ENCODE measurements at regions not wholly inside any gene's neighbourhood (a gene's known extent, or its start where the extent isn't known, plus 50 kb on each side); places are given as distances from the start of the nearest gene placed in this dataset.
A peak's percentile ranks its signal among the peaks of the same experiment; 100 is the strongest.

DNA sequence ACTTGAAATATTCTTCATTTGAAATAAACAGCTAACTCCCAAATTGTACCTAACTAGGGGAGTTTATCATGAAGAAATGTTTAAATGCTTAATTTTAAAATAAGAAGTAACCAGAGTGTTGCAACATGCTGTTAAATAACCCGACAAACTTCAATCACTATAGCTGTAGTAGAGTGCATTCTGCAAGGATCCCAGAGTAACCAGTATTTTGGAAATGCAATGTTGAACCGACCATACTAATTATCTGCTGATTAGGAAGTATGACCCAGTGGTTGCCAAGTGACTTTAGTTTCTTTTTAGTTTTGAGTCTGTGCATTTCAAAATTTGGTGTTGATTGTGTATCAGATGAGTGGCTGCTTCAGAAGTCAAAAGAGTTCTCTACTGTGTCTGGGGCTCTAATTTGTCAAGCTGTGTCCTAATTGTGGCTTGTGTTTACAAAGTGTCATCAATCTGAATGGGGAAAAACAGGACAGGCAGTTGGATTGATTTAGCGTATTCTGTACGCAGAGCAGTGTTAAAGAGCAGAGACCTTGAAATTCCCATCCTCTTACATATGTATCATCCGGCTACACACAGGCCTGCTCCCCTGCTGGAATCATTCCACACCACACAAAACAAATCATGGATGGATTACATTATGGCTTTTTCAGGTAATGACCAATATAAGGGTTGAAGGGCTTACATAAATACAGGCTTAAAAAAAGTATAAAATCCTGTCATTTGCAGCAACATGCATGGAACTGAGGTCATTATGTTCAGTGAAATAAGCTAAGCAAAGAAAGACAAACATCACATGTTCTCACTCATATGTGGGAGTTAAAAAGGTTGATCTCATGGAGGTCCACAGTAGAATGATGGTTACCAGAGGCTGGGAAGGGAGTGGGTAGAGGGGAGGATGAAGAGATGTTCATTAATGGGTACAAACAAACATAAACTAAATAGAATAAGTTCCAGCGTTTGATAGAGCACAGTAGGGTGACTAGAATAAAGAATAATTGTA, 351.5 kb downstream of the KLF12 start:
- peak; percentile 54 for DNase-seq

DNA sequence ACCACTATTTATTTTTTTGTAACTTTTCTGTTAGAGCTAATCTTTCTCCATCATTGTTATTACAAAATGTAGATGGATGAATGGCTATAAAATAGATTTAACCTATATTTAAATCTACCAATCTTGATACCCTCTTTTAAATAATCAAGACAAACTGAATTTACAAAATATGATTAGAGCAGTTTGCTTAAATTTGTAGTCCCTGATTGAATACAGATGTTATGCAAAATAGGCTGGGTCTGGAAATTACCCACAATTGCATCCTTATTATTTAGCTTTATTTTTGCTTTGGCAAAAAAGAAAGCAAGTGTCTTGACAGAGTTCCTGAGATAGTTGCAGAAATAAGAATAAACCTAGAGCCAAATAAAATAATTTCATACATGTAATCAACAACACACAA, 352.8 kb downstream of the KLF12 start:
- no peak for DNase-seq

DNA sequence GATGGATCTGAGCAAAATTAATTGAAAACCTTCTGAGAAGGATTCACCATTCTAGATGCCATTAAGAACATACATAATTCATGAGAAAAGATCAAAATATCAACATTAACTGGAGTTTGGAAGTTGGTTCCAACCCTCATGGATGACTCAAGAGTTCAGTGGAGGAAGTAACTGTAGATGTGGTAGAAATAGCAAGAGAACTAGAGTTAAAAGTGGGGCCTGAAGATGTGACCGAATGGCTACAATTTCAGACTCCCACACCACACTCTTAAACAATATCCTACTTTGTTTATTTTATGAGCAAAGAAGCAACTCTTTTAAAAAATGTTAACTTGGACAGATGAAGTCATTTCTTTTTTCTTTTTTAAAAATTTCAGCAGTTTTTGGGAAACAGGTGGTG, 354.3 kb downstream of the KLF12 start:
- DNase-seq: no peak

DNA sequence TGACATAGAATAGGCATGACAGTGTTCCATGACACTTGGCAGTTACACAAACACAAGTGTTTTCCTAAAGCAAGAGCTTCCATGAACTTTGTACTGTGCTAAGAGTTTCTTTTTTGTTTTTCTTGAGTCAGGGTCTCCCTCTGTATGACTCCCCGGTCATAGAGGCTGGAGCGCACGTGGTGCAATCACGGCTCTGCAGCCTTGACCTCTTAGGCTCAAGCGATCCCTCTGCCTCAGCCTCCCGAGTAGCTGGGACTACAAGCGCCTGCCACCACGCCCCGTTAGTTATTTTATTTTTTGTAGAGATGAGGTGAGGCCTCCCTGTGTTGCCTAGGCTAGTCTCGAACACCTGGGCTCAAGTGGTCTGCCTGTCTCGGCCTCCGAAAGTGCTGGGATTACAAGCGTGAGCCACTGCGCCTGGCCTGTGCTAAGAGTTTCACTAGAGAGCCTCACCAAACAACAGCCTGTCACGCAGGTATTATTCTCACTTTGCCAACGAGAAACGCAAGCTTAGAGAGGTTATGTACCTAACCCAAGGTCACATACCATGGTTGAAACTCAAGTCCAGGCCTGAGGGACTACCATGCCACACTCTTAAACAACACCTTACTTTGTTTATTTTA, 355.9 kb downstream of the KLF12 start:
- no peak for DNase-seq

DNA sequence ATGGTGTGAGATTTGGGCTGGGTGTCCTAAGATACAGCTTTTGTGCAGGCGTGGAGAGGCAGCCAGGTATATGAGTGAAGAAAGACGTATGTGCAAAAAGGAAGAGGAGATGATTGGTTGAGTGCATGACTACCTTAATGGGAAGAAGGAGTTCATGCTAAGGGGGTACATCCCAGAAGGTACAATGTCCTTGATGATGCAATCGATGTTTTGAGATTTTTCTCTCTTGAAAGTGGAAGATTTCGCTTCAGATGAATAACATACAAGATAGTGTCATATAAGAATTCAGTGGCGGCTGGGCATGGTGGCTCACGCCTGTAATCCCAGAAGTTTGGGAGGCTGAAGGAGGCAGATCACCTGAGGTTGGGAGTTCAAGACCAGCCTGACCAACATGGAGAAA, 357.1 kb downstream of the KLF12 start:
- DNase-seq: no peak

DNA sequence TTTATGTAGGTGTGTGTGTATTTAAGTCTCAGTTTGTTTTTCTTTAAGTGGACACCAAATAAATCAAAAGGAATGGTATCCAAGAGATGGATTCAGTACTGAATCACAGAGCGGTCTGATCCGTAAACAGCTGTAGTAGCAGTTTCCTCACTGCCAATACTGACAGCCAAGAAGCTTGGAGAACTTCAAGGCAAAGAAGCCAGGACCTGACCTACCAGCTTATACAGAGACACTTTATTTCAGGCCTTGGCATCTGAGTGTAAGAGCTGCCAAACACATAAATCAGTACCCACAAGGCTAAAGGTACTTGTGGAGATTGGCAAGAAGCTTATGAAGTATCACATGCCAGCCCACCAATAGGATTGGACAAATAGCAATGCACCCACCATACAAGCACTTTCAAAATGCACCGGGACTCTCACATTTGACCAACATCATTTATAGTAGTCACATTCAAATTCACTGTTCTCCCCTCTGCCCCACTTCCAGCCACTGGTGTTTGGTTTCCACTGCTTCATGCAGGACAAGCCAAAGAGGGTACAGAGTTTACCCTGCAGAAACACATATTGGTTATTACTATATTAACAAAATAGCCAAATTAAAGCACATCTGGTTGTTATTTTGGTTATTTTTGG, 357.9 kb downstream of the KLF12 start:
- no peak for DNase-seq

DNA sequence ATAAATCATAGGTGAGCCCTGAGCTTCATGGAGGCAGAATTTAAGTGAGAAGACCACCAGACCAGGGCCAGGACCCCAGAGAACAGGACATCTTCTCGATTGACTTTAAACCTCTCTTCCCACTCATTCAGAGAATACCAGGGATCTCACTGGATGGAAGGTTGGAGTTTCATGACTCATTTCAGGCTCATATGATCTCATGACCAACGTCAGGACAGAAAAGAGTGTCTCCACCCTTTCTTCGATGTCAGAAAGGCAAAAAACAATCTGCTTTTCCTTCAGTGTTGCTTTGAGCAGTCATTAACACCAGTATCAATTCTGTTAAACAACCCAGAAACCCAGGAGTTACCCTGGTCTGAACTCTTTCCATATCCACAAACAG, 361.0 kb downstream of the KLF12 start:
- no peak for DNase-seq

DNA sequence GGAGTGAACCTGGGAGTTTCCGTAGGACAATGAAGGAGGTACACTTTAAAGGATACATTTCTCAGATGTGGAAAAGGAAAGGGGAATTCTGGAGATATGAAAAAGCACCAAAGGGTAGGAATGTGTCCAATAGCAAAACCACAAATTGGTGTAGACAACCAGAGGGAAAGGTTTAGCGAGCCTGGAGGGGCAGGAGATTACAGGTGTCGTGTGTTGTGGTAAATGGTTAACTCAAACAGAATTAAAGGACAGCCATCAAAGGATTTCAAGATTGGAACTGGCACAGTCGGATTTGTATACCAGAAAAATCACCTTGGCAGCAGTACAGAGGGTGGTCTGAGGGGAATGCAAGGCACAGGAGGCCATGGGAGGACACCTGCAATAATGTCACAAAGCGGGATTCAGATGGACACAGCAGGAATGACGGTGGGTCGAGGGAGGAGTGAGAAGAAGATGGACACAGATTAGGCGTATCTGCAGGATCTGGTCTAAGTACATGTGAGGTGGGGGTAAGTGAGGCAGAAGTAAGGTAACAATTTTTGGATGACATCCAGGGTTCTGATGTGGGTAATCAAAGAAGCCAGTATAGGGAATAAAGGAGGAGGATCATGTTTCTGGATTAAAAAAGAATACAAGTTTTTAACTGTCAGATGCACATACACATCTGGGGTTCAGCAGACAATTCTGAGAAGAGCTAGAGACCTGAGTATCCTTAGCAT, 361.6 kb downstream of the KLF12 start:
- no peak for DNase-seq

DNA sequence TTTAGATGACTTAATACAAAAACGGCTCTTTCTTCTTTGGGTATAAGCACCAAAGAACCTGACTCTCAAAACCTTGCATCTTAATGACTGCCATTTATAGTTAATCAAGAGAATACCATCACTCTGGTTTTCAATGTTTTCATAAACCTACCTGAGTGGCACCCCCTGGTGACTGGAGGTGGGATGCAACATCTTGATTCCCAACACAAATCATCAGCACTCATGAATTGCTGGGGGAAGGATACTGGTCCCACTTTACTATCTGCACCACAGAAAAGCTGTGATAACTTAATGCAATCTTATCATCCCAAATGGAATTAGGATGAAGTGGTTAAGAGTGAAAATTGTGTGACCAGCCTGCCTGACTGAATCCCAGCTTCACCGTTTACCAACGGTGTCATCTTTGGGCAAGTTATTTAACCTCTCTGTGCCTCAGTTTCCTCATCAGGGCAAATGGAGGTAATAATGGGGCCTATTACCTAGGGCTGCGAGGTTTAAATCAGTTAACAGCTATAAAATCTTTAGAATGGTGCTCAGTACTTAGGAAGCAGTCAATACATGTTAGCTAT, 366.4 kb downstream of the KLF12 start:
- DNase-seq: no peak

DNA sequence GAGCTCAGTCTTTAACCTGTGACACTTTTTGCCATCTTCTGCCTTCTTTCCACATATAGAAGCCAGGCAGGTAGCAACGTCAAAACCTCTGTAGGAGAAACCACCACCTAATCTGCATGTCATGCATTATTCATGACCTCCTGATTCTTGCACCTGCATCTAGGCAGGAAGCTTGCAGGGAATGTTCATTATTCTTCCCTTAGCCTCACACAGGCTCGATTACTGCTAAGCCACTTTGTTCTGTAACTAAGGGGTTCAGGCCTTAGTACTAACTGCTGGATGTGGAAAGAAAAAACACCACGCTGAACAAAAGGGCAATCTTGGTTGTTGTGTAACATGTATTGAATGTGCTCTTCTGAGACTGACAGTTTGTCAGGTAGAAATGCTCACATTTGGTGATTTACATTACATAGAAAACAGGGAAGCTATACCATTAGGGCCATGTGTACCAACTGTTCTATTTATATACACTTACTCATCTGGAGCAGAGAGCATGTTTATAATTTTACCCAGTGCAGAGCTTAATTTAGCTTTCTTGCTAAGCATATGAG, 366.9 kb downstream of the KLF12 start:
- DNase-seq: no peak

DNA sequence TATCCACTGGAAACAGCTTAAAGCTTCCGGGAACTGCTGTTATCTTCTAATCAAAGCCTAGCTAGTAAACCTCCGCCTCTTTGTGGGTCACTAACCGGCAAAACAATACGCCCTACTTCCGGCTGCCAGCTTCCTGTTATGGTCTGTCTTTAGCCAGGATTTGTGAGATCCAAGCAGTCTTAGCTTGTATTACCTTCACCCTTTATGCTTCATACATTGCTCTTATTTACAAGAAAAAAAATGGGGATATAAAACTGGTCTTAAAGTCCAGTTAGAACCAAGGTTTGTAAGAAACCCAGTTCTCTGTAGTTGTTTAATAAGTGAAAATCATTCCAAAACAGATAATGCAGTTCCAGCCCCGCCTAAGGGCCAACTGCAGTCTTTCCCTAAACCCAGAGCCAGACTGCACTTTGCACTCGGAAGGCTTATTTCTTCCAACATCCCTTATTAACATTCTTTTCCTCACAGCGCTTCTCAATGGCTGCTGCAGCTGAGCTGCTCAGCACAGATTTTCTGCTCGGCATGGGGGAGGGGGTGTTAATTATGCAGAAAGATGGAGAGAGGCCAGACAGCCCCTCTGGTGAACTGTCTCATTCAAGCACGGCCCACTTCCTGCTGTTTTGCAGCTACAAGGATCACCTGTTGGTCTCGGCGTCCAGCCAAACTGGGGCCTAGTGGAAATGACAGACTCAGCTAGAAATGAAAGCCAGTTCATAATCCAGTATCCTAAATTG, 368.4 kb downstream of the KLF12 start:
- DNase-seq: peak; percentile 88

DNA sequence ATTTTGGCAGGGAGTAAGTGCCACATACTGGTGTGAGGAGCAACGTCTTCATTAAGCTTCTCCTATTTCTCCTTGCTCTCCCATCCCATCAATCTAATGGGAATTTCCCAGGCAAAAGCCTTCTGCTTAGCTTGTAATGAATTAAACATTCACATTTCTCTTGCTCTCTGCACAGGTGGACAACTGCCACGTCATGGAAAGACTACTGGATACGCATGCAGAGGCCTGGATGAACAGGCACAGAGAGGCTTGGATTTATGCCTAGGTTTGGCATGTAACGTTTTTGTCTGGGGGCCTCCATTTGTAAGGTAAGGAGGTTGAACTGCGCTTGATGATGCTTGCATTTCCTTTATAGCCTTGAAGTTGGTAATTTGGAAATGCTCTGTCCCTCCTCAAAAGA, 374.8 kb downstream of the KLF12 start:
- DNase-seq: no peak

DNA sequence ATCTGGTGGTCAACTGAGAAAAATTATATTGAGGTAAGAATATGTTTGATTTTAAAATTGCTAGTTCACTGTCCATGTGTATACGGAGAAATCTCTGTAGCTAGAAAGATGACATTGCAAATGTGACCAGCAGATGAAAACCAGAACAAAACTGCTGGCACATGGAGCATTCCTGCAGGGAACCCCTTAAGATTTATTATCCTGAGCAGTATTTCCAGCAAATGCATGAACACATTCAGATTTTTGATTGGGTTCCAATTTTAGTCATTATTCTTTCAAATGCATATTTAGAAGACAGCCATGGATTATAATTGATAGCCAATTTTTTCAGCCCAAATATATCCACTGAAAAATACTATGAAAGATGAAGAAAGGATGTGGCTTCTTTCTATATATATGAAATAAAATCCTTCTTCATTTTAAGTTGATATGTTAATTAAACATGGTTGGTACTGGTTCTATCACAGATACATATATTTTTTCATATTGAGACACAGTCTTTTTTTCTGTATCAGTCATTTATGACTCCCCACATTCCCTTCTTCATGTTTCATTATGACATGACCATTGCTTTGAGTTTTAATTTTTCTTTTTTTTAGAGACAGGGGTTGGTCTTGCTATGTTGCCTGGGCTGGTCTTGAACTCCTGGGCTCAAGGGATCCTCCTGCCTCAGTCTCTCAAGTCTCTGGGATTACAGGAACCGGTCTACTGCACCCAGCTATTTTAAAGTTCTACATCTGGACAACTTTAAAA, 376.5 kb downstream of the KLF12 start:
- peak; percentile 84 for DNase-seq

DNA sequence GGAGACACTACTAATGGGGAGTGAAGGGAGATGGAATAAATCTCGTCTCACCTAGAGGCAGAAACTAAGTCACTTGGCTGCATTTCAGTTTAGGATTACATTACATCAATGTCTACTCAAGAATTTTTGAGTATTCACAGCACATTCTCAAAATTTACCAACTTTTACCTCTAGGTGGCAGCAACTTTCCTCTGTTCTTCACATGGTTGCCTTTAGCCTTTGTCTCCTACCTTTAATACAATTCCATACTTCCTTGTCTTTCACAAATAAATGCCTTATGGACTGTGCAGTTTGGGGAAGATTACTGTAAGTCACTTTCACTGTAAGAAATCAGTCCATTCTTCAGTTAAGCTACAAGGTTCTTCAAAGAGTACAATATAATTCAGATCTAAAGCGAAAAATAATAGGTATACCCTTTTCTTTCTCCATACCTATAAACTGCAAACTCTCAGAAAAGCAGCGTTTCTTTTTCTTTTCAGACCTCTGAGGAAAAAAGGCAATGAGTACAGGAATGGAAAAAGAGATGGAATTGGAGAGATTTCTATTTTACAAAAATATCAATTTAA, 379.4 kb downstream of the KLF12 start:
- DNase-seq: peak; percentile 77

DNA sequence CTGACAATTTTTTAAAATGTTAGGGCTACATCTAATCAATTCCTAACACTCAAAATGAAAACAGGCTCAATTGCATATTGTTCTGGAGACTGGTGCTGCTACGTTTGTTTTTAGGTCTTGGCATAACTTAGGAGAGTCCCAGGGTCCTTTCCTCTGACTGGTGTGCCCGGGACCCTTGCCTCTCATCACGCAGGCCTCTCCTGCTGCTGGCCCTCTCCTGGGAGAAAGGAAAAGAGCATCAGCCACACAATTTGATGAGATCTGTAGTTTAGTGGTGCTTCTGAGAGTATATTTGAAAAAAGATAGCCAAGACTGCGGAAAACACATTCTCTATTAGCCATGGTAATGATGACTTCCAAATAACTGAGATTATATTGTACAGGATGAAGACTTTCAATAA, 380.0 kb downstream of the KLF12 start:
- DNase-seq: no peak

DNA sequence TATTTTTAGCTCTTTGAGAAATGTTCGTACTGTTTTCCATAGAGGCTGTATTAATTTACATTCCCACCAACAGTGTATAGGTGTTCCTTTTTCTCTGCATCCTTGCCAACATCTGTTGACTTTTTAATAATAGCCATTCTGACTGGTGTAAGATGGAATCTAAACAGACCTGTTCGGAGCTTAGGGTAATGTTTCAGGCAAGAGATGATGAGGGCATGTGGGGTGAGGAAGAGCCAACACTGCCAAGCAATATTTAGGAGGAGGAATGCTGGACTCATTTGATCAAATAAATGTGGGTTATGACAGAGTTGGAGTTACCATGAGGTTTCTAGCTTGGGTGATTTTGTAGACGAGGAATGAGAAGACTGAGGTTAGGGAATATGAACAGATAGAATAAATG, 382.9 kb downstream of the KLF12 start:
- DNase-seq: no peak

DNA sequence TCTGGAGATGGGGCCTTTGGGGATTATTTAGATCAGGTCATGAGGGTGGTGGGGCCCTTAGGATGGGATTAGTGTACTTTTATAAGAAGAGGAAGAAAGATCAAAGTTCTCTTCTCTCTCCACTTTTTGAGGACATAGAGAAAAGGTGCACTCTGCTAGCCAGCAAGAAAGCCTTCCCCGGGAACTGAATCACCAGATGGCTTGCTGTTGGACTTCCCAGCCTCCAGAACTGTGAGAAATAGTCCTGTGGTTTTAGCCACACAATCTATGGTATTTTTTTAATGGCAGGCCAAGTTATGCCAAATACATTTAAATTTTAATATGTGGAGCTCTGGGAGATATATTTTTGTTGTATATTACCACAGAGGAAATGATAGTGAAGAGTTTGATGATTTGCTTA, 385.8 kb downstream of the KLF12 start:
- no peak for DNase-seq

DNA sequence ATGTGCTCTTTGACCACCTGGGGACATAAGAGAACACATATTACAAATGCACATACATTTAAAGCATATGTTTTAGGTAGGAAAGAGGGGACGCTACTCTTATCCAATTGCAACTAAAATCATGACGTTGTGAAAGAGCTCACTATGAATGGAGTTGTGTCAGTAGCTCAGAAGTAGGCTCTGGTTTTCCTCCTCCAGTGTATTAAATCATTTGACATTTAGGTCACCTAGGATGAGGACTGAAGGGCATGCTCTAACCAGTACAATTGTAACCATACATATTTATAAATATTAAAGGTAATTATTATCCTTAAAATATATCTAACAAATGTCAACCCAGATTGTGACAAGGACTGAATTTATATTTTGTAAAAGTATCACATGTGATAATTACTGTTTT, 389.0 kb downstream of the KLF12 start:
- DNase-seq: no peak

DNA sequence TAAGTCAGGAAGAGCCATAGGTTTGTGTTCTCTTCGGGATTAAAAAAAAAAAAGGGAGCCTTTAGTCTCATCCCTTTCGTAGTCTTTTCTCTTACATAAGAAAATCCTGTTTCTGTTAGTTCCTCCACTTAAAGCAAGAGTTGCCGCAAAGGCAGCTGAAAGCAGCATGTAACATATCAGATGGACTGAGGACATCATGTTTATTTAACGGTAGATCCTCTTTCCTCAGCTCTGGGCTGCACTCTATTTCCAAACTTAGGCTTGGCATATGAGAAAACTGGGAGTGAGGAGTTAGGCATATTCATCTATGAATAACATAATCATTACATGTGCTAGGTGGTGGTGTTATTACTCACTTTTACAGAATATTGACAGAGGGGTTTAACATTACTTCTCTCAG, 391.2 kb downstream of the KLF12 start:
- no peak for DNase-seq

DNA sequence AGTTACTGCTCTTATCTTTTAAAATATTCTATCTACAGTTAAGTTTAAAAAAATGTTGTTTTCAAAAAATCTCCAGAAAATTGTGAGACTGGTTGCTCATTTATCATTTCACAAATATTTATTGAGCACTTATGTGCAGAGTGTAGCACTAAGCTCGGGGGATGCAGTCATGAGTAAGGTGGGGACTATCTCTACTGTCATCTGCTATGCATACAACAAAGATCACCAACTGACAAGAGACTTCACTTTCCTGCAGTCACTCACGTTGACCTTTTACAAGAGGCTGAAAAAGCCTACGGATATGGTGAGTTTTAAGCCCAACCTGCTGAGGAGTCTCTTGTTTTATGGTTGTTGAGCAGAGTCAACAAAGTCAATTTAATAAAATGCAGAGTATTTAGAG, 392.5 kb downstream of the KLF12 start:
- DNase-seq: no peak

DNA sequence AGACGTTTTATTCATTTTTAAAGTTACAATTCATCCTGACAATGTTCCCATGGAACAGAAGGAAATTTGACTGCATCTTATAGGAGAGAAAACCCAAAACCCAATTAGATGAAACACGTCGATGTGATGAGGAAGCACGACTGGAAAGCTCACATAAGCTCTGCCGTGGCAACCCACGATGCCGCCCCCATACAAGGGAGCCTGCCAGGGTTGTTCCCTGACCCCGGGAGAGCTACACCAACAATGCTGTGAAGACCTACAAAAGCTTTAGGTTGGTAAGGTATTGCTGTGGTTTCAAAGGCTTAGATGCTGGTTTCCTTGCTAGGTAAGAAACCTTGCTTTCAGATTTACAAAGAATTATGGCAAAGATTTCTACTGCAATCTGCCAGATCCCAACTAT, 393.1 kb downstream of the KLF12 start:
- DNase-seq: no peak

All from fibroblast of upper back skin (primary cell).